ENCODE measurements at regions not wholly inside any gene's neighbourhood (a gene's known extent, or its start where the extent isn't known, plus 50 kb on each side); places are given as distances from the start of the nearest gene placed in this dataset.
"Not testable (repeated sequence)": the region's sequence is repeated elsewhere in the genome, so short reads cannot be mapped to it uniquely, and the experiment has no call there.

DNA sequence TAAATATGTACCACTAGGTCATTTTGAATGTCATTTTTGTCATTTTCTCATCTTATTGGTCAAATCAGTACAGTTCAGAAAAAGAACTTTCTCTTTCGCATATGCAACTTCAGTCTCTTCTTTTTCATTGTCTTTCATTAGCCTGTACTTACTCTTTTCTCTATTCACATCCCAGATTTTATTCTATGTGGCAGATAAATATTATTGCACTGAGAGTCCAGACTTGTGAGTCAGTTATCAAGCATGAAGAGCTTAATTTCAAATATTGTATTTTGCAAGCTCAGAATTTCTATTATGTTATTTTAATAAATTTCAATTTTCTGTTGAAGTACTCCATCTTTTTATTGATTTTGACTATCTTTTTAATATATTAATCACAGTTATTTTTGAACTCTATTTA lies 105.2 kb upstream of the PALMD start:
- FAIRE-seq: no peak

DNA sequence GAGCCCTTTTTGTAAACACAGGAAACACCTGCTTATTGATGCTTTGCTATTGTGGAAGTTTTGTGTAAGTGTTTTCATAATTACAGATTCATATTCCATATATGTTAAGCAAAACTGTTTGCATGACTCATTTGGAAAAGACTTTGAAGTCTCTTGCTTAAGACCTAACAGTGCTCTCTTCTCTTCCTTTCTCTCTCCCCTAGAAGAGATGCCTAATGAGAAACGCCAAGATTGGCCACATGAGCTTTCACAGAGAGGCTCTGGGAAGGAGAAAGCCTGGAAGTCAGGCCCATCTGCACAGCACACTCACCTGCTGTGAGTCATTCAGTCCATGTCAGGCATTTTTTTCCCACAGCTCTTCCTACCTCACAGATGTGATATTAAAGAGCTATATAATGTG lies 101.6 kb upstream of the PALMD start:
- FAIRE-seq: no peak

DNA sequence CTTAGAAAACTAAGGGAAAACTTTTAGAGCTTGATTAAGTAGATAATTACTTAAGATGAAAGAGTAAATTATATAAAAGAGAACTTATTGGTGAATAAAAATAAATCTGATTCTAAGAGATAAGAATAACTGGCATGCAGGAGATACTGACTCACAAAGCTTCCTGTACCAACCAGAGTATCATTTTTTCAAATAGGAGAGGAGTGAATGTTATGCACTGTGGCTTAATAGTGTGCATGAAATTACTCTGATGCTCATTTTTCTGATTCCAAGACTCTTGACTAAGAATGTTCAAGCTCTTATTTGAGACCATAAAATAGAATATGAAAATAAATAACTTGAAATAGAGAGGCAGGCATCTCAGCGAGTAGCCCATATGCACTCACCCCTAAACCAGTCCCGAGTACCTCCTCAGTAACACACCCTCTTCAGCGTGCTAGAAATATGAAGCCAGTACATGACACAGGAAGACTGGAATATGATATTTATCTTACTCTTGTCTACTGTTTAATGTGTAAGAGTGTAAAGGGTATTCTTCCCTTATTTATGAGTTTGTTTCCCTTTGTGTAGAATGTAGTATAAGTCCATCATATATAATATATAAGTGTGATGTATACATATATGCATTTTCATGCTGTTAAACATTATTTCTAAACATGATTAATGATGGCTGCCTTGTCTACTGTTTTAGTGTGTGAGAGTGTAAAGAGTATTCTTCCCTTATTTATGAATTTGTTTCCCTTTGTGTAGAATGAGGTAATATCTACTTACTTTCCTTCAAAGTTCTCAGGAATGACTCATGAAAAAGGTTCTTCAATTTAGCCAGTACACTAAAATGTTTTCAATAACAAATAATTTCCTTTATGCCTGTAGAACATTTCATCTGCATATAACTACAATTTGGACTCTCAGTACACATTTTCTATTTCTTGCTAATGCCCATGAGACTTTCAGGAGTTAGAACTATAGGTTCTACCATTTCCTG lies 99.2 kb upstream of the PALMD start:
- no peak for FAIRE-seq

DNA sequence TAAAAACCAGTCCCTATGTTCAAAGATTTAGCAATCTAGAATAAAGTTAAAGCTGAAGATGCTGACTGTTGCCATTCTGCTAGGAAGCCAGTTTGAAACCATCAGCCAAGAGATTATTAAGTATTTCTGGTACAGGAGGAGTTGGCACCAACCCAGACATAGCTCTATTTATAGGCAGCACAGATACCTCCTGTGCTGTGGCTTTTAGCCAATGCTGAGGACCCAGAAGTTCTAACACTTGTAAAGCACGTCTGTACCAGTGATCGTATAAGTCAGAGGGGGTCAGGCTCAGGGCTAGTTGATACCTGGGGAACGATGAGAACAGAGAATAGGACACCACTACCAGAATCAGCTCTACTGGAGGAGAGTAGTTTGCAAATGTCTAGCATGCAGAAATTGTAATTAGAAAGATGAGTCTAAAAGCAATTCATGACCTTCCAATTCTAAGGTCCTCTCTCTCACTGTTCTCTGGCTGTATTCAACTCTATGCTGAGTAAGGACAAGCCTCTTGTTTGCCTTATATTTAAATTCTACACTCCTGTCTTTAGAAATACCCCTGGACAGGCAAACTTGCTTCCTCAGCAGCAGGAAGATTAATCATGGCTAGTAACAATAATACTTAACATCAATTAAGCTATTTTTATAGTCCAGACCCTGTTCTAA lies 96.8 kb upstream of the PALMD start:
- FAIRE-seq: no peak

DNA sequence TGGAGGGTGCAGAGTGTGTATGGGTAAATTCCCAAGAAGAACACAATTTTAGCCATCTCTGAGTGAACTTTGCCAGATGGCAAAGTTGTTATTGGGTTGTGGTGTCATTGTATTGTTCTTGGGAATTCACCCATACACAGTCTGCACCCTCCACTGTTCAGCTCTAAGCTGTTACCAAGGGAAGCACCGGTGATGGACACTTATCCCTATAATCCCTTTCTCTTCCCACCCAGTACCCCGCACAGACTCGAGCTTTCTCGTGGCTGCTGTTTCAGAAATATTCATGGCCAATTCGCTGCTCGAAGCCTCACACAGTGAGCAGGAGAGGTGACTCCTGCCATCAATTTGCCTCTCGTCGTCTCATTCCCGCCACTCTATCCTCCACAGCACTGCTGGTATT lies 95.7 kb upstream of the PALMD start:
- FAIRE-seq: no peak

DNA sequence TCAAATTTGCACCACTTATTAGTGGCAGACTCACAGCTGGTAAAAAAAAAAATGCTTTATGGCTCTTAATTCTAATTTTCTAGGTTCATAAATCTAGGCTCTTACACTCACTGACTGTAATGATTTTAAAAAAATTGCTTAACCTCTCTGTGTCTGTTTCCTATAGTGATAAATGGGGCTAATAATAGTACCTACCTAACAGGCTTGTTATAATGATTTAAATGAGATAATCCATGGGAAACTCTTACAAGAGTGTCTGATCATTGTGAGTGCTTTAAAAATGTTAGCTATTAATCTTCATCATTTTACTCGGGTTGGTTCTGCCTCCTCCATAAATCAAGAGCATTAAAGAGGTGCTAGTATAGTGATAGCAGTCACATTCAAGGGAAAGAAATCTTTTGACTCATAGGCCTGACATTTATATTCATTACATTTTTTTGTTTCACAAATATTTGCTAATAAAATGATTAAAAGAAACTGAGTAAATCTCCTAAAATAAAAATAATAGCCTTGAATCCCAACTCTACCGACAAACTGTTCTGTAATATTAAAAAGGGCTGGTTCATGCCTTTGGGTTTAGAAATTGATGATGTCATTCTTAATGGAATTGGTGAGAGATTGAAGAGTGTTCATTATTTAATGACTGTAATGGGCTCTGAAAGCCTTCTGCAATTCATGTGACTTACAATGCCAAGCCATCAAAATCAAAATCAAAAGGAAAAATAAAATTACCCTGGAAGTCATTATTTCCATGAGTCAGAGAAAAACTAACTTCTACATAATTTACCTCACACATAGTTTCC lies 93.9 kb upstream of the PALMD start:
- no peak for FAIRE-seq

DNA sequence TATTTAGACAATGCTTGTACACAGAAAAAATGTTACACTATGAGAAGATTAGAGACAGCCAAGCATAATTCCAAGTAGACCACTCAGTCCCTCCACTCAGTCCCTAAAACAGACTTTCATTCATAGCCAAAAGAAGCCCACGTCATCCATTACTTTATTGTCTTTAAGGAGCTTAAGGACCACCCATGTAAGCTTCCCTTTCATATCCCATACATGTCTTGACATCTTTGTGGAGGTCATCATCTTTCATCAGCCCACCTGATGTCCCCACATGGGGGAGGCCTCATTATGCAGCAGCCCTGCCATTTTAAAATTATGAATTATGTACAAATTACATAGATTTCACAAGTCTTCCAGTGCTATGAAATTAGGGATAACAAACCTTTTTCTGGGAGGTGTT lies 92.6 kb upstream of the PALMD start:
- no peak for FAIRE-seq

DNA sequence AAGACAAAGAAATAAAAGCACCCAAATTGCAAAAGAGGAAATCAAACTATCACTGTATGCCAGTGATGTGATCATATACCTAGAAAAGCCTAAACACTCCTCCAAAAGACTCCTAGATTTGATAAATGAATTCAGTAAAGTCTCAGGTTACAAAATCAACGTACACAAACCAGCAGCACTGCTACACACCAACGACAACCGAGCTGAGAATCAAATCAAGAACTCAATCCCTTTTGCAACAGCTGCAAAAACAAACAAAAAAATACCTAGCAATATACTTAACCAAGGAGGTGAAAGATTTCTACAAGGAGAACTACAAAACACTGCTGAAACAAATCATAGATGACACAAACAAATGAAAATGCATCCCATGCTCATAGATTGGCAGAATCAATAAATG lies 92.1 kb upstream of the PALMD start:
- not testable (repeated sequence) for FAIRE-seq

DNA sequence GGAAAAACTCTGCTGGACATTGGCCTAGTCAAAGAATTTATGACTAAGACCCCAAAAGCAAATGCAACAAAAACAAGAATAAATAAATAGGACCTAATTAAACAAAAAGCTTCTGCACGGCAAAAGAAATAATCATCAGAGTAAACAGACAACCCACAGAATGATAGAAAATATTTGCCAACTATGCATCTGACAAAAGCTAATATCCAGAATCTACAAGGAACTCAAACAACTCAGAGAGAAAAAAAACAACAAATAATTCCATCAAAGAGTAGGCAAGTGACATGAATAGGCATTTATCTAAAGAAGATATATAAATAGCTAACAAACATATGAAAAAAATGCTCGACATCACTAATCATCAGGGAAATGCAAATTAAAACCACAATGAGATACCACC lies 91.2 kb upstream of the PALMD start:
- no peak for FAIRE-seq

DNA sequence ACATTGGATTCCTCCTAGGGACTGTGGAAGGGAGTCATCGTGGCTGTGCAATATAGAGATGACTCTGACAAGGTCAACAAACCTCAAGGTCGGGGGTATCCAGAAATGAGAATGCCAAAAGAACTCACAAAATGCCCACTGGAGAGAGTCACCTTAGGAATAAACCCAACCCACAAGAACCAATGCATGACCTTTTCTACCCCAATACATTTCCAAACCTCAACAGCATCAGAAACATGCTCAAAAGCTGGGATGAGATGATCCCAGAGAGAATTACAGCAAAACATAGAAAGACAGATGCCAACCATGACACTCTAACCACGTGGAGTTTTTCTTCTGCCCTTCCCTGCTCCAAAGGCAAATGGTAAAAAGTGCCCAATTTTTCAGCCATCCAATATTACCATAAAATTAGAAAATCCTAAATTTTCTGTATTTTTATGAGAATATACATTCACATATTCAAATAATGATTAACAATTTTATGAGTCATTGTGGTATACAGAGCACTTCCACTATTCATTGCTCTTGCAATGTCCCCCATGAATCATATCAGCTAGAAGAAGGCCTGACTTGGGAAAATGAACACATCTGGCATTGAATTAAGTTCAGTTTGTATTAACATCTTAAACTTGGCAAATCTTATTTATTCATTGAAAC lies 88.2 kb upstream of the PALMD start:
- FAIRE-seq: no peak

DNA sequence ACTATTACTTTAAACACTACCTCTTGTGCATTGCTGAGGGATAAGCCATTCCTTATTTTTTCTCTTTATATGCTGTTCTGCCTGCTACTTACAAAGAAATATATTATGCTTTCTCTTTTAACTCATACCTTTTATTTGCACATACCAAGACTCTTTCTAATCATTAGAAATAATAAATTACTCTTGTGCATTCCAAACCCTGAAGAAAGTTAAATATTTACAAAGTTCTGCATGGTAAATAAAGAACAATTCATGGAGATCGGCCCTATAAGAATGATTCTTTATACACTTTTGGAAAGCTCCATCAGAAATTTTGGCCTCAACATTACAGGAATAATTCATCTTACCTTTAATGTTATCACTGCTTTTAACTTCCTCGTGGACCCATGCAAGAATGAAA lies 86.7 kb upstream of the PALMD start:
- FAIRE-seq: no peak

DNA sequence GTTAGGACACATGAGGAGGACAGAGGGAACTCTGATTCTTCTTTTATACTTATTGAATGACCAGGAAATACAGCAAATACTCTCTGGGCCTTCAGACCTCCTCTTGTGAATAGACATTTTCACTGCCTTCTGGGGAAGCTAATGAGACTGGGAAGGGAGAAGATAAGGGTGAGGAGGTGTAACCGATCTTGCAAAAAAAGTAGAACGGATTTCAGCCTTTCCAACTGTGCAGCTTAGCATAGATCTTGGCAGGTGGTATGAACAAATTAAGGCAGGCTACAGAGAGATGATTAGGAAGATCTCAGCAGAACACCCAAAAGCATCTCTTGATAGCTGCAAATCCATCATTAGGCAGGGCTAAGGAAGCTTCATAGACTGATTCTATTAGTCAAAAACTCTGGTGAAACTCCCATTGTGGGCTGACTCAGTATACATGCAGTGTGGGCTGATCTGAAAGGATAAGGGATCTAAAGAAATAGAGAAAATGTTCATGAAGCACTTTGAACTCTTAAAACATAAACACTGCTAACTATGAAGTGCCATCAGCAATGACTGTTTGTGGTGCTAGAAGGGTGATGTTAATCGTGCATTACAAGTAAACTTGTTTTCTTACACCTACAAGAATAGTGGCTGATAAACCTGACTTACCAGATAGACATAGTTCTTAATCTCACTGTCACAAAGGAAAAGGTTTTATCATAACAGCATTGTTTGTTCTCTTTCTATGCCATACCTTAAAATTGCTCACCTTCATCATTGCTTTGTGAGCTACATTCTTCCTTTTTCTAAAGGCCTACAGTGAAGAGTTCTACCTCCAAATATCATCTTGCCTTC lies 85.5 kb upstream of the PALMD start:
- FAIRE-seq: no peak

DNA sequence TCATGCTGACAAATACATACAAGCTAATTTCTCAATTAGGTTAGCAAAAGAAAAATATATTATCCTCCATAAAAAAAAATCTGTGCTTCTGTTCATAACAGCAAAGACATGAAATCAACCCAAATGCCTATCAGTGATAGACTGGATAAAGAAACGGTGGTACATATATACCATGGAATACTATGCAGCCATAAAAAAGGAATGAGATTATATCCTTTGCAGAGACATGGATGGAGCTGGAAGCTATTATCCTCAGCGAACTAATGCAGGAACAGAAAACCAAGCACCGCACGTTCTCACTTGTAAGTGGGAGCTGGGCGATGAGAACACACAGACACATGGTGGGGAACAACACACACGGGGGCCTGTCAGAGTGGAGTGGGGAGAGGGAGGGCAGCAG lies 84.0 kb upstream of the PALMD start:
- no peak for FAIRE-seq

DNA sequence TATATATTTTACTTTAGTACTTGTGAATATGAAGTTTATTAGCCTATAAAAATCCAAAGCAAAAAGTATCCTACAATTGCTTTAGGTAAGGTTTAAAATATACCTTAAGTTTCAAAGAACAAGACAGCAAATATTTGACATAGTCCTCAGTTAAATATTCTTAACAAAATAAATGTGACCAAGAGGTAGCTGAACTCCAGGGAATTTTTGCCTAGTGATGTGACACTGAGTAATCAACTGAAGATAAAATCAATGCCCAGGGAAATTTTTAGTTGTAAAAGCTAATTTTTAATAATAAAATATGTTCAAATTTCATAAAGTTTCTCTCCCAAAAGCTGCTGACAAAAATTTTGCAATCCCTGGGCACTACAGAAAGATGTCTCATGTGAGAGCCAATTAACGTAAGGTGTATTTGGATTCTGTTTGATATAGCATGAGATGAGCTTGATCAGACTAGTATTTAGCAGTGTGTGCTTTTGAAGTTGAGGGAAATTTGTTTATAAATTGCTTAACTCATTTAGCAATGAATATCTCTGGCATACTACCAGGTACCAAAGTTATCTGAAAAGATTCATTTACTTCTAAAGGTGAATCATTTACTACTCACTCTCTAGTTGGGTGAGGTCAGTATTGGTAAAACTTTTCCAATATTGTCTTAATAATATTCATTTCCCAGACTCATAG lies 80.2 kb upstream of the PALMD start:
- FAIRE-seq: no peak

DNA sequence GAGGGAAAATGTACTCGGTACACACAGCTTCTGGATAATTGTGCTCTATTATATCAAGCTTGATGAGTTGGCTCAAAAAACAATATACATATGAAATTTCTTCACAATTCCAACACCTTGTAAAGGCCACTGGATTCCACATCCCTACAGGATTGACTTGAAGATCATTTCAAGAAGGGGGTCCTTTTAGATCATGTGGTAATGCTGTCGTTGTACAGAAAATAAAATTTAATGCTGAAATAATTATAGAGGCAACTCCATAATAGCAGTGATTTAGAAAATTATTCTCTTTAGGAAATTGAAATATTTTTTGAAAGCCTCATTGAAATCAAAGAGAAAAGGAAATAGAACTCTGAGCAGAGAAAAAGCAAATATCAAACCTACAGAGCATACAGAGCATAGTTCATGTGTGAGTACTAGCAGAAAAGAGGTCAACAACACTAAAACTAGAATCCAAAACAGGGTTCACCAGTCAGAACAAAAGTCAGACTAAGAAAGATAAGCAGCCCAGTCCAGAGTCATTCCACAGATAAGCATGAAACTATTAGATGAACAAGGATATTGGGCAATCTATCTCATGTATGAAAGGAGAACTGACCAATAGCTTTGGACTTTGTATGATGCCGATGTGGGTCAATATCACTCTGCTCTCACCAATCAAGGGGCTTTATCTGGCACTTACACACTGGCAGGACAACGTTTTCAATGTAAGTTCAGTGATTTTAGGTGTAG lies 79.5 kb upstream of the PALMD start:
- no peak for FAIRE-seq

DNA sequence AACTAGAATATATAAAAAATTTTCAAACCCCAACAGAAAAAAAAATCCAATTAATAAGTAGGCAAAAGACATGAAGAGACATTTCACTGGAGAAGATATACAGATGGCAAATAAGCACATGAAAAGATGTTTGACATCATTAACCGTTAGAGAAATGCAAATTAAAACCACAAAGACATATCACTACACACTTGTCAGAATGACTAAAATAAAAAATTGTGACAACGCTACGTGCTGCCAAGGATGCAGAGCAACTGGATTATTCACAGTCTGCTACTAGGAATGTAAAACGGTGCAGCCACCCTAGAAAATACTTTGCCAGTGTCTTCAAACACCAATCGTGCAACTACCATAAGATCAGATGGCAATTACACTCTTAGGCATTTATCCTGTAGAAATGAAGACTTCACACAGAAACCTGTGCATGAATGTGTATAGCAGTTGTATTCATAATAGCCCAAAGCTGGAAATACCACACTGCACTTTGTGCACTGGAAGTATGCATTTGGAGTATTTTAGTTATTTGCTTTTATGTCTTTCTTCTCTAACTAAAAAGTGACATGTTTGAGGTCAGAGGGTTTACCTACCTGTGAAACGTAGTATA lies 75.3 kb upstream of the PALMD start:
- no peak for FAIRE-seq

DNA sequence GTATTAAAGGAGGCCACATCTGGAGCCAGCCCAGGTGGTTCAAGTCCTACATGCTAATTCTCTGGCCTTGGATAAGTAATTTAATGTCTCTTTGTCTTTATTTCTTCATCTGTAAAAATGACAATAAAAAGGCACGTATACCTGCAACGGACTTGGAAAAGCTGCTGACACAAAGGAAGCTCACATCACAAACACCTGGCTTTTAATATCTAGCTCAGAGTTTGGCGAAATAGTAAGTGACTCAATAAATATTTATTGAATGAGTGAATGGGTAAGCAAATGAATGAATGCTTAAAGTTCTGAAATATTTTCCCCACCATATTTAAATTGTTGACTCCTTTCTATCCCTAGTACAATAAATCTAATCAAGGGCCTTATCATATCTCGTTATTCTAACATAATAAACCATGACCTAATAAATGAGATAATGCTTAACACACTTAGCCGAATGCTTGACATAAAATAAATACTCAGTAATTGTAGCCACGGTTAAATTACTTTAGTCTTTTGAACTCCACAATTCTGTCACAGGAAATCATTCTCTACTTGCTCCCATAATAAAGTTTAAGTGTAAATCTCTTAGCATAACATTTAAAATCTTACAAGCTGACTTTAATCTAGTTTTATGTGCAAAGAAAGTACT lies 74.7 kb upstream of the PALMD start:
- FAIRE-seq: no peak

DNA sequence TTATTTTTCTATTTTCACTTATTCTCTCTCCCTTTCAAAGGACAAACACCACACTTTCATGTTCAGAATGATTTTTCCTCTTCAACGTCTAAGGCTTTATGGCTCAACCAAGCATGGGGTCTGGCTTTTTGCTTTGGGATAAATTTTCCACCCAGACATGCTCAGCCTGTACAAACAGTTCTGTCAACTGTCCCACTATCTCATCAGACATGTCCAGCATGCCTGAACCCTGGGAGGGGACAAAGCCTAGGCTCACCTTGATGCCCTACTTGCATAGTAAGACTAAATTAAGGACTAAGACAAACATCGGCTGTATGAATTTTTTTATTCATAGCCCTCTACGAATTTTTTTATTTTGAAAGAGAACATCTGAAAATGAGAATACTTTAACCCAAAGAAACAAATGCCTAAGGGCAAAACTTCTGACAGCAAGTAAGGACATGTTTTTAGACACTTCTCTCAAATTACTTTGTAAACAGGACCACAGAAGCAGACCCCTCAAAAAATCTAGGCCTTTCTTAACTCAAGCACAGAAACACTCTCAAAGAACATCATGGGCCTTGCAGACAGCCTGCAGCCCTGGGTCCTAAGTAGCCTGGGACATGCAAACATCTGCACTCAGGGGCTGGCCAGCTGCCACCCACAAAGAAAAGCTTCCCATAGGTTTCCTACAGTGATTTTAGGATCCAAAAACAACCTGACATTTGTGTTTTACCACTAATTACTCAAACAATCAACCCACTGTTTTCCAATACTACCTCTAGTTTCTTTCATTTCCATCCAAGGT lies 72.3 kb upstream of the PALMD start:
- FAIRE-seq: no peak

DNA sequence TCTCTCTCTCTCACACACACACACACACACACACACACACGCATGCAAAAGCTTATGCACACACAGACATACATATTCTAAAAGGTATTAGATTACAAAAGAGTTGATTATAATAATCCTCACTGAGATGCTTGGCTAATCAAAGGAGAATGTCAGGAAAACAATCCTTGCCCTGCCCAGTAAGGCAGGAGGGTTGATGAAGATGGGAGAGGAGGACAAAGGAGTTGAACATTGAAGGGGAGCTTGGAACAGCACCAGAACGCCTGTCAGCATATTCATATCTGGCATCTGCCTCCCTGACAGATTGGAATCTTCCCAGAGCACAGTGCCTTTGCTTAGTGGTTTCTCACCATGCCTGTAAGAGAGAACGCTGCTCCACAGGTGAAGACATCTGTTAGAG lies 68.6 kb upstream of the PALMD start:
- no peak for FAIRE-seq

Measured in TTC549 (cell line).